OCI-LY3 (cell line): ENCODE measurements at regions not wholly inside any gene's neighbourhood (a gene's known extent, or its start where the extent isn't known, plus 50 kb on each side); places are given as distances from the start of the nearest gene placed in this dataset.
"Not testable (repeated sequence)": the region's sequence is repeated elsewhere in the genome, so short reads cannot be mapped to it uniquely, and the experiment has no call there.

Experiments used
- H2AFZ ChIP-seq: fragments of 200-600, 300-600 bp; shearing (Covaris generic); 2 replicates; pipeline ENCODE4 v1.6.0; 2014; ENCODE audit warnings: antibody characterized with exemption, low read depth, low read length
- H3K27ac ChIP-seq: fragments of 200-600, 300-600 bp; sonication (generic); 2 replicates; pipeline ENCODE4 v1.5.1; 2014; ENCODE audit warnings: mild to moderate bottlenecking, low read length, moderate library complexity, mixed read lengths
- H3K27me3 ChIP-seq: fragments of 200-600, 300-600 bp; sonication (generic); 2 replicates; pipeline ENCODE4 v1.6.1; 2014; ENCODE audit warnings: low read depth, low read length, mixed read lengths
- H3K36me3 ChIP-seq: fragments of 200-600, 300-600 bp; sonication (generic); replicated peaks from 2 replicates; pipeline ENCODE3; 2014; ENCODE audit warnings: low read depth, low read length, mixed read lengths
- H3K4me1 ChIP-seq: fragments of 300-600, 200-600 bp; sonication (generic); 2 replicates; pipeline ENCODE4 v1.6.1; 2014; ENCODE audit warnings: low read length, mixed read lengths
- H3K4me2 ChIP-seq: fragments of 200-600, 300-600 bp; sonication (generic); 2 replicates; pipeline ENCODE4 v1.6.1; 2014; ENCODE audit warnings: low read length, mixed read lengths
- H3K4me3 ChIP-seq: fragments of 300-600, 200-600 bp; sonication (generic); 2 replicates; pipeline ENCODE4 v1.5.1; 2014; ENCODE audit warnings: antibody characterized with exemption, mild to moderate bottlenecking, low read length, moderate library complexity
- H3K79me2 ChIP-seq: fragments of 300-600, 200-600 bp; shearing (Covaris generic); 2 replicates; pipeline ENCODE4 v1.6.1; 2014; ENCODE audit warnings: mild to moderate bottlenecking, low read length, mixed read lengths
- H3K9ac ChIP-seq: fragments of 300-600, 200-600 bp; shearing (Covaris generic); 2 replicates; pipeline ENCODE4 v1.6.0; 2014; ENCODE audit warnings: mild to moderate bottlenecking, low read length, moderate library complexity
- H3K9me3 ChIP-seq: fragments of 200-600, 300-600 bp; shearing (Covaris generic); 2 replicates; pipeline ENCODE4 v1.6.1; 2014; ENCODE audit warnings: low read length, mixed read lengths; ENCODE audit not compliant: insufficient read depth
- H4K20me1 ChIP-seq: fragments of 200-600, 300-600 bp; sonication (generic); 2 replicates; pipeline ENCODE4 v1.6.1; 2016; ENCODE audit warnings: low read length, mixed read lengths; ENCODE audit not compliant: insufficient read depth
- EZH2phosphoT487 ChIP-seq: fragments of 200-600 bp; shearing (Covaris generic); IDR thresholded peaks from 2 replicates; pipeline ENCODE4 v1.6.1; 2018; ENCODE audit warnings: antibody characterized with exemption, mixed run types, low read depth
- TF ChIP-seq, protein P1 (sequence below): fragments of 200-600, 300-600 bp; sonication (generic); IDR thresholded peaks from 2 replicates; pipeline ENCODE4 v1.5.1; 2014; ENCODE audit warnings: antibody characterized with exemption, low read length, low read depth

DNA sequence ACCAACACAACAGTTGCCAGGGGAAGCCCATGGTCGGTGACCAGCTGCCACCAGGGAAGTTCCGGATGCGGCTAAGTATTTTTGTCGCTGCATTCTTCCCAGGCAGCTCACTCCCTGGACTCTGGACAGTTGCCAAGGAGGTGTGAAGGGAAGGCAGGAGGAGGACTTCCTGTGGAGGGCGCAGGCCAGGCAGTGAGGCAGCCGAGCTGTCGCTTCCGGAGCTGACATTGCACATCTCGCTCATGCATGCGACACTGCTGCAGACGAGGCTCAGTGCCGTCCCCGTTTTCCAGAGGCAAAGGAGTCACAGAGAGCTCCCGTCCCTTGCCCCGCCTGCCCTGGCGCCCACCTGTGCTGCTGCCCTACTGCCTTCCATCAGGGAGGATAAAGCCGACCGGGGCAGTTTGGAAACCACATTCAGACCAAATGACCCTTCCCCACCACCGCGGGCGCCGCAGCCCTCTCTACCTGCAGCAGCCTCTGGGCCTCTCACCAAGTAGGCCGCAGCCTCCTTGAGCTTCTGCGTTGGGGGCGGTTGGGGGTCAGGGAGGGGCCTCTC is 81.4 kb downstream of the NENF start:
- Histone ChIP-seq H3K36me3 (no peaks in the 10 kb centered on the region), H3K4me2 (no peak overlapping the region), H3K4me3 (no peak overlapping the region), H4K20me1 (no peaks in the 10 kb centered on the region), H3K27ac (no peak overlapping the region), H3K4me1 (peaks cover 16% of the 10 kb centered on the region), H3K27me3 (peaks cover 9% of the 10 kb centered on the region; the same call in 1 of the 2 replicates), H2AFZ (no peak overlapping the region), H3K79me2 (no peaks in the 10 kb centered on the region), H3K9ac (no peak overlapping the region), H3K9me3 (no peaks in the 10 kb centered on the region)
- TF ChIP-seq, protein P1, sequence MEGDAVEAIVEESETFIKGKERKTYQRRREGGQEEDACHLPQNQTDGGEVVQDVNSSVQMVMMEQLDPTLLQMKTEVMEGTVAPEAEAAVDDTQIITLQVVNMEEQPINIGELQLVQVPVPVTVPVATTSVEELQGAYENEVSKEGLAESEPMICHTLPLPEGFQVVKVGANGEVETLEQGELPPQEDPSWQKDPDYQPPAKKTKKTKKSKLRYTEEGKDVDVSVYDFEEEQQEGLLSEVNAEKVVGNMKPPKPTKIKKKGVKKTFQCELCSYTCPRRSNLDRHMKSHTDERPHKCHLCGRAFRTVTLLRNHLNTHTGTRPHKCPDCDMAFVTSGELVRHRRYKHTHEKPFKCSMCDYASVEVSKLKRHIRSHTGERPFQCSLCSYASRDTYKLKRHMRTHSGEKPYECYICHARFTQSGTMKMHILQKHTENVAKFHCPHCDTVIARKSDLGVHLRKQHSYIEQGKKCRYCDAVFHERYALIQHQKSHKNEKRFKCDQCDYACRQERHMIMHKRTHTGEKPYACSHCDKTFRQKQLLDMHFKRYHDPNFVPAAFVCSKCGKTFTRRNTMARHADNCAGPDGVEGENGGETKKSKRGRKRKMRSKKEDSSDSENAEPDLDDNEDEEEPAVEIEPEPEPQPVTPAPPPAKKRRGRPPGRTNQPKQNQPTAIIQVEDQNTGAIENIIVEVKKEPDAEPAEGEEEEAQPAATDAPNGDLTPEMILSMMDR, result no peak
- no peak for TF ChIP-seq EZH2phosphoT487

DNA sequence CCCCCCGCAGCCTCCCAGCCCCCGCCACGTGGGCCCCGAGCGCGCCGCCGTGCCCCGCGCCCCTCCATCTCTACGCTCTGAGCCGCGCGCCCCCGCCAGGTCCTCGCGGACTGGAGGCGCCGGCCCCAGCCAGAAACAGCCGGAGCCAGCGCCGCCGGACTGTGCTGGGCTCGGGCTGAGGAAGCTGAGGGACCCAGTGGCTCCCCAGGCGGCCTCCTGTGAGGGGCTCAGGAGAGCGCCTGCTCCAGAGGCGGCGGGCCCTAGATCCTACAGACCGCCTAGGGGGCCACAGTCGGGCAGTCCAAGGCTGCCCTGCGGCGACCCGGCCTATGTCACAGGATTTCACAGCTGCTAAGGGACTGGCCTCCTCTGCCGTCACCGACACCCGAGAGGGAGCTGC is 82.1 kb downstream of the NENF start:
- no peaks in the 10 kb centered on the region for H3K79me2 ChIP-seq
- H4K20me1 ChIP-seq, result no peaks in the 10 kb centered on the region
- H3K9ac ChIP-seq, result no peak overlapping the region
- no peak overlapping the region for H3K27ac ChIP-seq
- H3K4me1 ChIP-seq, result peaks cover 16% of the 10 kb centered on the region
- H3K4me2 ChIP-seq, result no peak overlapping the region
- H2AFZ ChIP-seq, result no peak overlapping the region
- no peak for TF ChIP-seq EZH2phosphoT487
- TF ChIP-seq, protein P1, result no peak
- H3K36me3 ChIP-seq, result no peaks in the 10 kb centered on the region
- no peaks in the 10 kb centered on the region for H3K9me3 ChIP-seq
- H3K27me3 ChIP-seq, result peaks cover 9% of the 10 kb centered on the region; the same call in 1 of the 2 replicates
- no peak overlapping the region for H3K4me3 ChIP-seq

DNA sequence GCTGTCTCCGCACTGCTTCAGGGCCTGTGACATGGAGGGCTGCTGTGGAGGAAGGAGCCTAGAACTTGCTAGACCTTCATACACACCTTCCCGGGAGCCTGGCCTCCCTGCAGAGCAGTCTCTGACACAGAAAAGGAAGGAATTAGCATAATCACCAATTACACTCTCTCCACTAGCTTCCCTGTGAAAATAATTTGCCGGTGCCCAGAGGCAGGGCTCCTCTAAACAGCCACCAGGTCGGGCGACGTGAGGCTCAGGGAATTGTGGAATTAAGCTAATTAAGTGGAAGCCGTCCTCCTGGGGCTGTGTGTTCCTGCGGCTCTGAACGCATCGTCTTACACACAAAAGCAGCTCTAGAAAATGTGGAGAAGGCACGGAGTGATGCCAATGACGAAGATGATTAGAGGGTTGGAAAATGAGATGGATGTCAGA is 82.6 kb downstream of the NENF start:
- Histone ChIP-seq H3K27ac (no peak overlapping the region), H3K79me2 (no peaks in the 10 kb centered on the region), H4K20me1 (no peaks in the 10 kb centered on the region), H3K4me1 (peaks cover 16% of the 10 kb centered on the region), H3K4me2 (no peak overlapping the region), H2AFZ (no peak overlapping the region), H3K4me3 (no peak overlapping the region), H3K9me3 (no peaks in the 10 kb centered on the region), H3K9ac (no peak overlapping the region), H3K27me3 (peaks cover 11% of the 10 kb centered on the region), H3K36me3 (no peaks in the 10 kb centered on the region)
- TF ChIP-seq EZH2phosphoT487, result no peak
- TF ChIP-seq, protein P1, result no peak

DNA sequence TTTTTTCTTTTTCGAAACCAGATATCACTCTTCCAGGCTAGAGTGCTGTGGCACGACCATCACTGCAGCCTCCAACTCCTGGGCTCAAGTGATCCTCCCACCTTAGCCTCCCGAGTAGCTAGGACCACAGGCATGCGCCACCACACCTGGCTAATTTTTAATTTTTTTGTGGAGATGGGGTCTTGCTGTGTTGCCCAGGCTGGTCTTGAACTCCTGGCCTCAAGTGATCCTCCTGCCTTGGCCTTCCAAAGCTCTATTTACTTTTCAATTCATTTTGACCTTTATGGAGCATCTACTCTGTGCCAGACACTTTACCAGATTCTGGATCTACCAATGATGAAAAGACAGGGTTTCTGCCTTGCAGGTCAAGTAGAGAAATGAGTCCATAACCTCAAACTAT is 83.3 kb downstream of the NENF start:
- not testable (repeated sequence) for H3K27ac ChIP-seq, H3K4me2 ChIP-seq, H3K79me2 ChIP-seq, H3K4me3 ChIP-seq, H3K9me3 ChIP-seq, H4K20me1 ChIP-seq, H2AFZ ChIP-seq, H3K36me3 ChIP-seq, H3K9ac ChIP-seq
- Histone ChIP-seq H3K4me1 (peaks cover 16% of the 10 kb centered on the region), H3K27me3 (peaks cover 13% of the 10 kb centered on the region)
